Uterus (tissue), 3 donors: ENCODE measurements at regions not wholly inside any gene's neighbourhood (a gene's known extent, or its start where the extent isn't known, plus 50 kb on each side); places are given as distances from the start of the nearest gene placed in this dataset.

Experiments used
- DNase-seq, 2 donors: peaks; one replicate each; pipeline ENCODE4 v3.0.0-alpha.2; 2019 to 2020
- H3K27ac ChIP-seq, 2 donors: fragments of 200-600 bp; sonication (generic); 1 replicate in 1 of 2; 2 replicates in 1 of 2; pipeline ENCODE4 v1.5.1; 2016 to 2018
- H3K27me3 ChIP-seq, 2 donors: fragments of 200-600 bp; sonication (generic); one replicate each; pipeline ENCODE4 v1.5.1; 2018 to 2019; ENCODE audit warnings: control low read depth in 1 of 2
- H3K36me3 ChIP-seq, 2 donors: fragments of 200-600 bp; sonication (generic); one replicate each; pipeline ENCODE4 v1.5.1; 2019; ENCODE audit warnings: control low read depth in 1 of 2
- H3K4me1 ChIP-seq, 2 donors: fragments of 200-600 bp; sonication (generic); one replicate each; pipeline ENCODE4 v1.5.1; 2018 to 2019; ENCODE audit warnings: control low read depth in 1 of 2
- H3K4me3 ChIP-seq, 2 donors: fragments of 200-600 bp; sonication (generic); 1 replicate in 1 of 2; 2 replicates in 1 of 2; pipeline ENCODE4 v1.5.1; 2018 to 2019; ENCODE audit warnings: mild to moderate bottlenecking in 1 of 2
- H3K9me3 ChIP-seq, 2 donors: fragments of 200-600 bp; sonication (generic); one replicate each; pipeline ENCODE4 v1.5.1; 2019; ENCODE audit warnings: control low read depth in 1 of 2
- CTCF ChIP-seq, 4 experiments: fragments of 200-600 bp in 2 of 4; fragments of 450-650 bp in 2 of 4; sonication (generic) in 2 of 4; IDR thresholded peaks; one replicate each; pipeline ENCODE4 v1.5.1; 2016 to 2019; ENCODE audit warnings: antibody characterized with exemption in 4 of 4, mild to moderate bottlenecking in 2 of 4, moderate library complexity in 1 of 4
- POLR2A ChIP-seq, 2 donors: fragments of 450-650 bp; IDR thresholded peaks; one replicate each; pipeline ENCODE4 v1.6.1; 2016; ENCODE audit warnings: antibody characterized with exemption in 2 of 2, mild to moderate bottlenecking in 1 of 2, moderate library complexity in 1 of 2
- intact Hi-C: fragments of 100-400 bp; cut with DNase I; formaldehyde crosslinking; loops from one replicate; pipeline ENCODE4 v1.15.1; 2023; ENCODE audit warnings: low total_unique reads
- donor health status: DM: yes; HTN: yes; CAD: no.

GRCh38 chr7:51666266-51666665 lies 349.7 kb upstream of the COBL start:
- Histone ChIP-seq H3K4me3 (no peak overlapping the region), H3K4me1 (no peaks in the 10 kb centered on the region), H3K9me3 (no peaks in the 10 kb centered on the region), H3K27ac (no peak overlapping the region), H3K27me3 (no peaks in the 10 kb centered on the region), H3K36me3 (no peaks in the 10 kb centered on the region)
- TF ChIP-seq CTCF (IDR thresholded peaks at IDR 0.05) (no peak), POLR2A (IDR thresholded peaks at IDR 0.05) (no peak)
- intact Hi-C loops = no loop called here
- no peak for DNase-seq

- H3K9me3 ChIP-seq = no peaks in the 10 kb centered on the region
- H3K27ac ChIP-seq = no peak overlapping the region
- no peaks in the 10 kb centered on the region for H3K4me1 ChIP-seq
- no peak for DNase-seq
- TF ChIP-seq CTCF (IDR thresholded peaks at IDR 0.05) (no peak), POLR2A (IDR thresholded peaks at IDR 0.05) (no peak)
- no peak overlapping the region for H3K4me3 ChIP-seq
- no peaks in the 10 kb centered on the region for H3K36me3 ChIP-seq
- intact Hi-C loops = no loop called here
- H3K27me3 ChIP-seq = no peaks in the 10 kb centered on the region
Observed at GRCh38 chr7:51665045-51665780, 348.6 kb upstream of the COBL start.

- Histone ChIP-seq H3K27me3 (no peaks in the 10 kb centered on the region), H3K4me3 (no peak overlapping the region), H3K9me3 (no peaks in the 10 kb centered on the region), H3K36me3 (no peaks in the 10 kb centered on the region), H3K27ac (no peak overlapping the region), H3K4me1 (no peaks in the 10 kb centered on the region)
- intact Hi-C loops = no loop called here
- no peak for DNase-seq
- TF ChIP-seq POLR2A (IDR thresholded peaks at IDR 0.05) (no peak), CTCF (IDR thresholded peaks at IDR 0.05) (no peak)
Observed at GRCh38 chr7:51660516-51660915, 343.9 kb upstream of the COBL start.

GRCh38 chr7:51658684-51659083 lies 342.1 kb upstream of the COBL start:
- no peaks in the 10 kb centered on the region for H3K4me1 ChIP-seq
- H3K9me3 ChIP-seq = no peaks in the 10 kb centered on the region
- TF ChIP-seq POLR2A (IDR thresholded peaks at IDR 0.05) (no peak), CTCF (IDR thresholded peaks at IDR 0.05) (no peak)
- no peaks in the 10 kb centered on the region for H3K27me3 ChIP-seq
- no peaks in the 10 kb centered on the region for H3K36me3 ChIP-seq
- DNase-seq = no peak
- intact Hi-C loops = no loop called here
- H3K4me3 ChIP-seq = no peak overlapping the region
- no peak overlapping the region for H3K27ac ChIP-seq

- H3K4me3 ChIP-seq = no peak overlapping the region
- H3K4me1 ChIP-seq = no peaks in the 10 kb centered on the region
- TF ChIP-seq POLR2A (IDR thresholded peaks at IDR 0.05) = no peak
- no peak for TF ChIP-seq CTCF (IDR thresholded peaks at IDR 0.05)
- intact Hi-C loops = no loop called here
- no peaks in the 10 kb centered on the region for H3K36me3 ChIP-seq
- no peak for DNase-seq
- no peaks in the 10 kb centered on the region for H3K9me3 ChIP-seq
- H3K27ac ChIP-seq = no peak overlapping the region
- H3K27me3 ChIP-seq = no peaks in the 10 kb centered on the region
Observed at GRCh38 chr7:51647931-51648351, 331.3 kb upstream of the COBL start.
